GM12891 (cell line): ENCODE measurements at regions not wholly inside any gene's neighbourhood (a gene's known extent, or its start where the extent isn't known, plus 50 kb on each side); places are given as distances from the start of the nearest gene placed in this dataset.

ENCODE experiments used
- POLR2A ChIP-seq: IDR thresholded peaks from 2 replicates; pipeline ENCODE4 v1.6.1; 2011; ENCODE audit warnings: low read depth, low read length, control low read depth
- POLR2AphosphoS5 ChIP-seq: IDR thresholded peaks from 2 replicates; pipeline ENCODE4 v1.6.1; 2011; ENCODE audit warnings: low read depth, low read length, control low read depth
- SPI1 ChIP-seq: IDR thresholded peaks from 2 replicates; pipeline ENCODE4 v1.6.1; 2011; ENCODE audit warnings: low read depth, low read length, control low read depth
- TAF1 ChIP-seq: IDR thresholded peaks from 2 replicates; pipeline ENCODE4 v1.6.1; 2011; ENCODE audit warnings: low read depth, low read length, control low read depth

DNA sequence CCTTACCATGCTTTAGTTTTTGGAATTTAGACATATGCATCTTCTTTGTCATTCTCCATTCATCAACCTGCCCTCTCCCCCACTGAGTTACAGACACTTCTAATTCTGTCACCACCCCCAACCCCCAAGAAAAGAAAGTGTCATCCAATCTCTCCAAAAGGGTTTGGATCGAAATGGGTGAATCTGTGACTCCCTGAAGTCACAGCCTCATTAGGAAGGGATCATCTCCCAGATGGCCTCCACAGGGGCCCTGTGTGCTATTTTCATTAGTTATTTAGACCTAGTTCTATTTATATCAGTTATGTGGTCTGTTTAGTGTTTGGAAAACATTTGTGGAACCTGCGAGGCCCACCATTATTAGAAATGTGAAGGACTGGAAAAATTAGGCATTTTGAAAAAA lies 191.0 kb upstream of the ATP2B1 start:
- TF ChIP-seq POLR2A = no peak
- no peak for TF ChIP-seq POLR2AphosphoS5
- TF ChIP-seq TAF1 = no peak
- TF ChIP-seq SPI1 = no peak
